Inflammatory macrophage treated with lipopolysaccharide for 4 hours (primary cell): ENCODE measurements at regions not wholly inside any gene's neighbourhood (a gene's known extent, or its start where the extent isn't known, plus 50 kb on each side); places are given as distances from the start of the nearest gene placed in this dataset.

Source experiments
- DNase-seq: peaks from one replicate; pipeline ENCODE4 v3.0.0-alpha.2; 2020

GRCh38 chr2:67213270-67213670, 183.9 kb upstream of the ETAA1 start:
- DNase-seq = no peak

- DNase-seq = no peak
Measured at GRCh38 chr2:67213677-67214402, 183.3 kb upstream of the ETAA1 start.

GRCh38 chr2:67214585-67215185, 182.4 kb upstream of the ETAA1 start:
- DNase-seq = no peak

GRCh38 chr2:67215214-67216055, 181.7 kb upstream of the ETAA1 start:
- DNase-seq = no peak

- DNase-seq = no peak
Measured at GRCh38 chr2:67216103-67216502, 181.0 kb upstream of the ETAA1 start.

GRCh38 chr2:67216881-67217280, 180.3 kb upstream of the ETAA1 start:
- no peak for DNase-seq

GRCh38 chr2:67217398-67217797, 179.7 kb upstream of the ETAA1 start:
- DNase-seq = no peak

GRCh38 chr2:67218056-67218455, 179.1 kb upstream of the ETAA1 start:
- no peak for DNase-seq

GRCh38 chr2:67219651-67220050, 177.5 kb upstream of the ETAA1 start:
- DNase-seq = no peak

- no peak for DNase-seq
Measured at GRCh38 chr2:67221266-67221665, 175.9 kb upstream of the ETAA1 start.

- no peak for DNase-seq
Measured at GRCh38 chr2:67225287-67225973, 171.7 kb upstream of the ETAA1 start.

- no peak for DNase-seq
Measured at GRCh38 chr2:67229706-67230105, 167.4 kb upstream of the ETAA1 start.

GRCh38 chr2:67232936-67233335, 164.2 kb upstream of the ETAA1 start:
- DNase-seq = no peak

- no peak for DNase-seq
Measured at GRCh38 chr2:67234440-67234839, 162.7 kb upstream of the ETAA1 start.

GRCh38 chr2:67237288-67237687, 159.8 kb upstream of the ETAA1 start:
- no peak for DNase-seq

GRCh38 chr2:67240507-67240906, 156.6 kb upstream of the ETAA1 start:
- no peak for DNase-seq

- DNase-seq = no peak
Measured at GRCh38 chr2:67241453-67241852, 155.7 kb upstream of the ETAA1 start.

GRCh38 chr2:67242456-67242855, 154.7 kb upstream of the ETAA1 start:
- no peak for DNase-seq

- no peak for DNase-seq
Measured at GRCh38 chr2:67243919-67244318, 153.2 kb upstream of the ETAA1 start.

GRCh38 chr2:67246791-67247190, 150.3 kb upstream of the ETAA1 start:
- DNase-seq = no peak

- DNase-seq = no peak
Measured at GRCh38 chr2:67251741-67252140, 145.4 kb upstream of the ETAA1 start.

GRCh38 chr2:67255933-67256615, 141.1 kb upstream of the ETAA1 start:
- no peak for DNase-seq

GRCh38 chr2:67256892-67257291, 140.2 kb upstream of the ETAA1 start:
- no peak for DNase-seq
